HCT116 (cell line): ENCODE measurements at regions not wholly inside any gene's neighbourhood (a gene's known extent, or its start where the extent isn't known, plus 50 kb on each side); places are given as distances from the start of the nearest gene placed in this dataset.
A peak's percentile ranks its signal among the peaks of the same experiment; 100 is the strongest.

Experiments used
- ATAC-seq: fragments of 200-7000 bp; cut with Tn5 transposase; 2 replicates; pipeline ENCODE4 v1.9.1; 2020; ENCODE audit warnings: mild to moderate bottlenecking, moderate library complexity
- BruUV-seq: library from RNA; stranded (reverse); fragments of 400-500 nt; replicated peaks from 2 replicates; lab custom pipeline; 2021; lab: Mats Ljungman, UMichigan
- CTCF ChIA-PET: fragments of 300-600 bp; sonication (Branson Sonifier 250); formaldehyde crosslinking; loops from one replicate; lab custom pipeline; 2021; ENCODE audit warnings: antibody characterized with exemption; lab: Charles Lee
- POLR2A ChIA-PET: fragments of 300-600, 350-600 bp; sonication (Branson Sonifier 250); formaldehyde crosslinking; loops from one replicate; lab custom pipeline; 2021; ENCODE audit warnings: antibody characterized with exemption; lab: Charles Lee
- RAD21 ChIA-PET, 2 experiments: fragments of 300-600 bp; sonication (Branson Sonifier 250); formaldehyde crosslinking; loops; one replicate each; lab custom pipeline; 2023; ENCODE audit warnings: low total read pairs in 2 of 2; ENCODE audit not compliant: uncharacterized antibody in 2 of 2, unreplicated experiment in 2 of 2, low non-redundant PET in 1 of 2; lab: Charles Lee
- DNase-seq: peaks from one replicate; pipeline ENCODE4 v3.0.0-alpha.2; 2010; ENCODE audit warnings: low read depth, low spot score
- H2AFZ ChIP-seq: fragments of 200-600 bp; shearing (Covaris generic), sonication (generic); 2 replicates; pipeline ENCODE4 v1.6.1; 2017; ENCODE audit warnings: low read depth, mixed run types, mixed read lengths, antibody characterized with exemption, low read length; ENCODE audit not compliant: poor library complexity, severe bottlenecking
- H3K27ac ChIP-seq: 2 replicates; pipeline ENCODE4 v1.5.1; 2012; ENCODE audit warnings: low read depth, low read length
- H3K27me3 ChIP-seq: fragments of 200-600 bp; sonication (generic); 2 replicates; pipeline ENCODE4 v1.6.1; 2016; ENCODE audit warnings: mixed run types, low read length, mixed read lengths; ENCODE audit not compliant: insufficient read depth
- H3K36me3 ChIP-seq, 2 experiments: fragments of 200-500 bp in 1 of 2; fragments of 200-600 bp in 1 of 2; sonication (Bioruptor generic) in 1 of 2; sonication (generic) in 1 of 2; 2 replicates each; pipeline versions ENCODE4 v1.5.1 to v1.6.1; 2014 to 2016; ENCODE audit warnings: low read length in 2 of 2, inconsistent platforms in 1 of 2, mixed read lengths in 1 of 2, mixed run types in 1 of 2; ENCODE audit not compliant: insufficient read depth in 2 of 2, control insufficient read depth in 1 of 2
- H3K4me1 ChIP-seq, 2 experiments: fragments of 200-600 bp in 1 of 2; sonication (generic) in 1 of 2; 2 replicates each; pipeline versions ENCODE4 v1.5.1 to v1.6.1; 2012 to 2017; ENCODE audit warnings: low read length in 2 of 2, inconsistent platforms in 1 of 2, mild to moderate bottlenecking in 1 of 2, mixed read lengths in 1 of 2, mixed run types in 1 of 2, moderate library complexity in 1 of 2; ENCODE audit not compliant: insufficient read depth in 2 of 2, control insufficient read depth in 1 of 2
- H3K4me2 ChIP-seq: fragments of 200-600 bp; sonication (generic); 2 replicates; pipeline ENCODE4 v1.6.1; 2017; ENCODE audit warnings: mixed run types, low read length, mixed read lengths
- H3K4me3 ChIP-seq, 2 experiments: fragments of 200-600 bp in 1 of 2; sonication (generic) in 1 of 2; replicated peaks in 1 of 2; 2 replicates each; pipeline ENCODE4 v1.5.1; 2011 to 2016; ENCODE audit warnings: low read length in 2 of 2, control low read depth in 1 of 2, low read depth in 1 of 2, mild to moderate bottlenecking in 1 of 2, mixed read lengths in 1 of 2, mixed run types in 1 of 2
- H3K79me2 ChIP-seq: fragments of 200-600 bp; sonication (generic); 2 replicates; pipeline ENCODE4 v1.6.1; 2017; ENCODE audit warnings: mild to moderate bottlenecking, mixed run types, low read length, moderate library complexity, mixed read lengths; ENCODE audit not compliant: insufficient read depth
- H3K9ac ChIP-seq: fragments of 200-600 bp; sonication (generic); 2 replicates; pipeline ENCODE4 v1.6.1; 2016; ENCODE audit warnings: low read length, mixed read lengths
- H3K9me2 ChIP-seq: fragments of 200-600 bp; sonication (generic), shearing (Covaris generic); 2 replicates; pipeline ENCODE4 v1.6.1; 2017; ENCODE audit warnings: mixed run types, mild to moderate bottlenecking, moderate library complexity; ENCODE audit not compliant: insufficient read depth
- H3K9me3 ChIP-seq, 2 experiments: fragments of 200-500 bp in 1 of 2; fragments of 200-600 bp in 1 of 2; sonication (Bioruptor generic) in 1 of 2; sonication (generic) in 1 of 2; 2 replicates each; pipeline ENCODE4 v1.6.1; 2014 to 2017; ENCODE audit warnings: low read length in 2 of 2, mixed read lengths in 2 of 2, inconsistent platforms in 1 of 2, low read depth in 1 of 2, mild to moderate bottlenecking in 1 of 2, mixed run types in 1 of 2, moderate library complexity in 1 of 2; ENCODE audit not compliant: control insufficient read depth in 1 of 2, insufficient read depth in 1 of 2
- H4K20me1 ChIP-seq: fragments of 200-600 bp; sonication (generic), shearing (Covaris generic); 2 replicates; pipeline ENCODE4 v1.6.1; 2017; ENCODE audit warnings: mixed run types, mild to moderate bottlenecking, moderate library complexity; ENCODE audit not compliant: insufficient read depth
- CBX3 ChIP-seq: IDR thresholded peaks from 2 replicates; pipeline ENCODE4 v1.6.1; 2012; ENCODE audit warnings: low read depth
- CEBPB ChIP-seq: IDR thresholded peaks from 2 replicates; pipeline ENCODE4 v1.6.1; 2012; ENCODE audit warnings: low read depth
- ELF1 ChIP-seq: IDR thresholded peaks from 2 replicates; pipeline ENCODE4 v1.6.1; 2012; ENCODE audit warnings: low read depth, borderline replicate concordance
- EZH2 ChIP-seq: fragments of 200-600 bp; sonication (generic); IDR thresholded peaks from 2 replicates; pipeline ENCODE4 v1.6.1; 2017; ENCODE audit warnings: antibody characterized with exemption, mixed run types
- EZH2phosphoT487 ChIP-seq: fragments of 200-600 bp; IDR thresholded peaks from 2 replicates; pipeline ENCODE4 v1.6.1; 2018; ENCODE audit warnings: antibody characterized with exemption, borderline replicate concordance
- JUND ChIP-seq: IDR thresholded peaks from 2 replicates; pipeline ENCODE4 v1.6.1; 2012
- POLR2A ChIP-seq: IDR thresholded peaks from 2 replicates; pipeline ENCODE4 v1.7.0; 2011; ENCODE audit warnings: borderline replicate concordance; ENCODE audit not compliant: insufficient read depth, insufficient read length; ENCODE audit errors: extremely low read depth
- POLR2AphosphoS5 ChIP-seq: IDR thresholded peaks from 2 replicates; pipeline ENCODE4 v1.6.1; 2011; ENCODE audit warnings: mild to moderate bottlenecking, low read depth, low read length, moderate library complexity
- RAD21 ChIP-seq: IDR thresholded peaks from 2 replicates; pipeline ENCODE4 v1.6.1; 2012; ENCODE audit warnings: low read depth, mild to moderate bottlenecking
- SIN3A ChIP-seq: IDR thresholded peaks from 2 replicates; pipeline ENCODE4 v1.6.1; 2012; ENCODE audit warnings: low read depth
- SP1 ChIP-seq: IDR thresholded peaks from 2 replicates; pipeline ENCODE4 v1.6.1; 2012; ENCODE audit warnings: low read depth
- SRF ChIP-seq: IDR thresholded peaks from 2 replicates; pipeline ENCODE4 v1.6.1; 2012; ENCODE audit warnings: low read depth
- TCF7L2 ChIP-seq: IDR thresholded peaks from 2 replicates; pipeline ENCODE4 v1.7.0; 2011; ENCODE audit warnings: borderline replicate concordance, inconsistent platforms; ENCODE audit not compliant: insufficient read depth, insufficient read length; ENCODE audit errors: extremely low read depth
- YY1 ChIP-seq: IDR thresholded peaks from 2 replicates; pipeline ENCODE4 v1.6.1; 2011; ENCODE audit warnings: low read length, low read depth, moderate library complexity, mild to moderate bottlenecking; ENCODE audit not compliant: insufficient replicate concordance; ENCODE audit errors: extremely low read depth
- ZFX ChIP-seq: fragments of 450-650 bp; IDR thresholded peaks from 2 replicates; pipeline ENCODE4 v1.6.1; 2017
- ZNF274 ChIP-seq: fragments of 200-500 bp; sonication (Bioruptor generic); IDR thresholded peaks from 2 replicates; pipeline ENCODE4 v1.6.1; 2014; ENCODE audit warnings: mild to moderate bottlenecking, low read depth, low read length, inconsistent platforms
- intact Hi-C: fragments of 100-400 bp; cut with micrococcal nuclease; formaldehyde crosslinking; loops from 2 replicates; pipeline ENCODE4 v1.10.0; 2022
- TF ChIP-seq, protein P1 (sequence below): IDR thresholded peaks from 2 replicates; pipeline ENCODE4 v1.6.1; 2012
- TF ChIP-seq, protein P2 (sequence below): IDR thresholded peaks from 2 replicates; pipeline ENCODE4 v1.6.1; 2011; ENCODE audit warnings: mild to moderate bottlenecking, low read length, moderate library complexity; ENCODE audit not compliant: insufficient replicate concordance; ENCODE audit errors: extremely low read depth
- TF ChIP-seq, protein P3 (sequence below): IDR thresholded peaks from 2 replicates; pipeline ENCODE4 v1.6.1; 2012

DNA sequence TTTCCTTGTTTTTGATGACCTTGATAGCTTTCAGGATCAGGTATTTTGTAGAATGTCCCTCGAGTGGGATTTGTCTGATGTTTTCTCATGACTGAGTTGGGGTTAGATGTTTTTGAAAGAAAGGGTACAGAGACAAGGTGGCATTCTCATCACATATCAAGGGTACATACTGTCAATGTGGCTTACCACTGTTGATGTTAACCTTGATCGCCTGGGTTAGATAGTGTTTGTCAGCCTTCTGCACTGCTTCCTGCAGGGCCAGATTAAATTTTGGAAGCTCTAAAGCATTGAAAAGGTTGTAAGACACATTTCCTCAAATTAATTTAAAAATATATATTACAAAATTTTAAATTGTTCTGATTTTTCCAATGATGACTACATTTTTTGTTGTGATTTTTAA is 287.4 kb upstream of the ACTBL2 start:
- H3K9me2 ChIP-seq, result no peaks in the 10 kb centered on the region; the same call in 1 of the 2 replicates
- H3K4me1 ChIP-seq, result no peaks in the 10 kb centered on the region
- H2AFZ ChIP-seq, result no peak overlapping the region
- H3K4me3 ChIP-seq, result no peak overlapping the region
- H3K9ac ChIP-seq, result no peak overlapping the region
- H3K36me3 ChIP-seq, result no peaks in the 10 kb centered on the region
- H3K27me3 ChIP-seq, result no peaks in the 10 kb centered on the region
- RAD21 ChIA-PET, result no interaction called here
- no peaks in the 10 kb centered on the region for H3K9me3 ChIP-seq
- intact Hi-C loops, result loop anchor here (2.0 kb wide), 1 partner anchor 39 kb away; no protein-coding TSS in a partner anchor
- no peak overlapping the region for H3K4me2 ChIP-seq
- BruUV-seq, result no TSS peak
- CTCF ChIA-PET, result interaction anchor here (1.8 kb wide), 1 partner anchor 9 kb away, joined by 6 read pairs; no protein-coding TSS in a partner anchor
- TF ChIP-seq SP1 (no peak), RAD21 (no peak), EZH2 (no peak), ELF1 (no peak), EZH2phosphoT487 (no peak), SIN3A (no peak), JUND (no peak)
- TF ChIP-seq, protein P1, sequence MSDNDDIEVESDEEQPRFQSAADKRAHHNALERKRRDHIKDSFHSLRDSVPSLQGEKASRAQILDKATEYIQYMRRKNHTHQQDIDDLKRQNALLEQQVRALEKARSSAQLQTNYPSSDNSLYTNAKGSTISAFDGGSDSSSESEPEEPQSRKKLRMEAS, result no peak
- ATAC-seq (no peak), DNase-seq (no peak)
- H4K20me1 ChIP-seq, result no peaks in the 10 kb centered on the region; the same call in 1 of the 2 replicates
- POLR2A ChIA-PET, result interaction anchor here (0.6 kb wide), 1 partner anchor 401 kb away, joined by 3 read pairs; no protein-coding TSS in a partner anchor
- H3K79me2 ChIP-seq, result no peaks in the 10 kb centered on the region
- H3K27ac ChIP-seq, result no peak overlapping the region

DNA sequence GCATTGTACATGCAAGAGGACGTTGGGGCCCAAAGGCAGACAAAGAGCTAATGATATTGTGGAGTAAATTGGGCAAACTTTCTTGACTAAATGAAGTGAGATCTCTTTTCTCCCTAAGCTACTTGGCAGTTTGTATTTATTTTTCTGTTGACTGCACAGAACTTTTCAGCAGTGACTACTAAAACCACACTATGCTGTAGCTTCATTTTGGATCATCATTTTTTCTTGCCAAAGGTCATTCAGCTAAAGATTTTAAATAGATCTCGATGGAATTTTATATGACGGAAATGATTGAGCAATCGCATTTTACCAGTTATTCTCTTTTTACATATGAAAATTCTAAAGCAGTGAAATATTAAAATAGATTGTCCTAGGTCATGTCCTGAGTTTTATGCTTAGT is 286.1 kb upstream of the ACTBL2 start:
- Histone ChIP-seq H3K9me2 (no peaks in the 10 kb centered on the region; the same call in 1 of the 2 replicates), H3K4me2 (no peak overlapping the region), H3K9ac (no peak overlapping the region), H2AFZ (peak overlapping the region; percentile 70), H3K79me2 (no peaks in the 10 kb centered on the region), H3K36me3 (no peaks in the 10 kb centered on the region), H3K27me3 (no peaks in the 10 kb centered on the region), H3K4me1 (no peaks in the 10 kb centered on the region), H3K27ac (no peak overlapping the region), H3K4me3 (no peak overlapping the region), H4K20me1 (no peaks in the 10 kb centered on the region; the same call in 1 of the 2 replicates), H3K9me3 (no peaks in the 10 kb centered on the region)
- no peak for ATAC-seq
- no TSS peak for BruUV-seq
- RAD21 ChIA-PET, result no interaction called here
- intact Hi-C loops, result loop anchor here (5.0 kb wide), 1 partner anchor 266 kb away; no protein-coding TSS in a partner anchor
- CTCF ChIA-PET, result interaction anchor here (1.2 to 1.3 kb wide), 2 partner anchors 11 to 269 kb away, joined by 4 read pairs; no protein-coding TSS in a partner anchor
- POLR2A ChIA-PET, result interaction anchor here (1.0 kb wide), 1 partner anchor 690 kb away, joined by 3 read pairs; no protein-coding TSS in a partner anchor
- DNase-seq, result no peak
- no peak for TF ChIP-seq SRF
- TF ChIP-seq CEBPB, result no peak
- TF ChIP-seq, protein P1, result no peak
- TF ChIP-seq, protein P2, sequence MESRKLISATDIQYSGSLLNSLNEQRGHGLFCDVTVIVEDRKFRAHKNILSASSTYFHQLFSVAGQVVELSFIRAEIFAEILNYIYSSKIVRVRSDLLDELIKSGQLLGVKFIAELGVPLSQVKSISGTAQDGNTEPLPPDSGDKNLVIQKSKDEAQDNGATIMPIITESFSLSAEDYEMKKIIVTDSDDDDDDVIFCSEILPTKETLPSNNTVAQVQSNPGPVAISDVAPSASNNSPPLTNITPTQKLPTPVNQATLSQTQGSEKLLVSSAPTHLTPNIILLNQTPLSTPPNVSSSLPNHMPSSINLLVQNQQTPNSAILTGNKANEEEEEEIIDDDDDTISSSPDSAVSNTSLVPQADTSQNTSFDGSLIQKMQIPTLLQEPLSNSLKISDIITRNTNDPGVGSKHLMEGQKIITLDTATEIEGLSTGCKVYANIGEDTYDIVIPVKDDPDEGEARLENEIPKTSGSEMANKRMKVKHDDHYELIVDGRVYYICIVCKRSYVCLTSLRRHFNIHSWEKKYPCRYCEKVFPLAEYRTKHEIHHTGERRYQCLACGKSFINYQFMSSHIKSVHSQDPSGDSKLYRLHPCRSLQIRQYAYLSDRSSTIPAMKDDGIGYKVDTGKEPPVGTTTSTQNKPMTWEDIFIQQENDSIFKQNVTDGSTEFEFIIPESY, result no peak
- TF ChIP-seq TCF7L2, result no peak
- TF ChIP-seq YY1, result no peak
- TF ChIP-seq, protein P3, sequence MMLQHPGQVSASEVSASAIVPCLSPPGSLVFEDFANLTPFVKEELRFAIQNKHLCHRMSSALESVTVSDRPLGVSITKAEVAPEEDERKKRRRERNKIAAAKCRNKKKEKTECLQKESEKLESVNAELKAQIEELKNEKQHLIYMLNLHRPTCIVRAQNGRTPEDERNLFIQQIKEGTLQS, result no peak
- no peak for TF ChIP-seq ZNF274
- TF ChIP-seq POLR2A, result no peak
- no peak for TF ChIP-seq EZH2
- no peak for TF ChIP-seq POLR2AphosphoS5
- no peak for TF ChIP-seq ZFX
- no peak for TF ChIP-seq ELF1
- TF ChIP-seq SIN3A, result no peak
- no peak for TF ChIP-seq CBX3
